Coronary artery (tissue), 2 donors: ENCODE measurements at regions not wholly inside any gene's neighbourhood (a gene's known extent, or its start where the extent isn't known, plus 50 kb on each side); places are given as distances from the start of the nearest gene placed in this dataset.

Source experiments
- DNase-seq: peaks from one replicate; pipeline ENCODE4 v3.0.0-alpha.2; 2017; ENCODE audit warnings: low spot score
- H3K27ac ChIP-seq, 2 donors: fragments of 200-600 bp; sonication (generic); one replicate each; pipeline ENCODE4 v1.5.1; 2016 to 2019
- H3K4me3 ChIP-seq: fragments of 200-600 bp; sonication (generic); 2 replicates; pipeline ENCODE4 v1.5.1; 2016; ENCODE audit warnings: mild to moderate bottlenecking, moderate library complexity
- CTCF ChIP-seq: fragments of 200-600 bp; sonication (generic); IDR thresholded peaks from one replicate; pipeline ENCODE4 v1.5.1; 2019; ENCODE audit warnings: antibody characterized with exemption

- TF ChIP-seq CTCF: no peak
- no peak overlapping the region for H3K27ac ChIP-seq
Measured at GRCh38 chrX:1725472-1725871, 110.6 kb downstream of the ASMT start.

DNA sequence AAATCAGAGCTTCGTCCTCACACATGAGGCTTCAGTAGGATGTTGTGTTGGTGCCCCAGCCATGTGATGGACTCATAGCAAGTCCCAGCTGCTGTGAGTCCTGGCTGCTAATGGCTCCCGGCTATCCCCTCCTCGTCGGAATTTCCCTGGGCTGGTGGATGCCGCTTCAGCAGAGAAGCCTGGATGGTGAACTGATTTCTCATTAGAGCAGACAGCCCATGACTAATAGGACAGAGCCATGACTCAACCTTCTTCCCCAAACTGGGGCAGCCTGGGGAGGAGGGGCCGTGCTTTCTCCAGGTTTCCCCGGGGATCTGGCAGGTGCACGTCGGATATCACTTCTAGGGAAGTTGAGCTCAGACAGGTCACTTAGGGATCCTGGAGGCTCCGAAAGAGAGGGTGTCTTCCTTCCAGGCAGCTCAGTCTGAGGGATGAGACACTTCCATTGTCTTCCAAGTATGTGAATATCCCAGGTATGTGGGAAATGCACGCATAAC, 112.7 kb downstream of the ASMT start:
- no peak overlapping the region for H3K4me3 ChIP-seq
- no peak for TF ChIP-seq CTCF
- no peak for DNase-seq
- H3K27ac ChIP-seq: no peak overlapping the region

More at GRCh38 chrX:1725472-1725871, 110.6 kb downstream of the ASMT start:
- DNase-seq: no peak
- H3K4me3 ChIP-seq: no peak overlapping the region

DNA sequence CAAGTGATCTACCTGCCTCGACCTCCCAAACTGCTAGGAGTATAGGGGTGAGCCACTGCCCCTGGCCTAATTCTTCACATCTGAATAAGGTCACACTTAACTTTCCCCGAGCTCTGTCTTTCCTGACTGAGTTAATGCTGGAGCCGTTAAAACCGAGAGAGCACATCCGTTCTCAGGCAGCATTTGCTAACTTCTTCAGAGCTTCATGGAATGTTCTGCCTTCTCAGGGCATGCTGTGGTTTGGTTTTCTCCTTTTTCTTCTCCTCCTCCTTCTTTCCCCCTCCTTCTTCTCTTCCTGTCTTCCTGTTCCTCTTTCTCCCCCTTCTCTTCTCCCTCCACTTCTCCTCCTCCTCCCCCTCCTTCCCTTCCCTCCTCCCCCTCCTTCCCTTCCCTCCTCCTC, 119.9 kb downstream of the ASMT start:
- no peak overlapping the region for H3K27ac ChIP-seq
- TF ChIP-seq CTCF: no peak
- H3K4me3 ChIP-seq: no peak overlapping the region
- DNase-seq: no peak

- Histone ChIP-seq H3K27ac (no peak overlapping the region), H3K4me3 (no peak overlapping the region)
- no peak for DNase-seq
- no peak for TF ChIP-seq CTCF
Measured at GRCh38 chrX:1741816-1742394, 127.0 kb downstream of the ASMT start.

GRCh38 chrX:1743105-1743504, 128.2 kb downstream of the ASMT start:
- Histone ChIP-seq H3K27ac (no peak overlapping the region), H3K4me3 (no peak overlapping the region)
- DNase-seq: no peak
- no peak for TF ChIP-seq CTCF

DNA sequence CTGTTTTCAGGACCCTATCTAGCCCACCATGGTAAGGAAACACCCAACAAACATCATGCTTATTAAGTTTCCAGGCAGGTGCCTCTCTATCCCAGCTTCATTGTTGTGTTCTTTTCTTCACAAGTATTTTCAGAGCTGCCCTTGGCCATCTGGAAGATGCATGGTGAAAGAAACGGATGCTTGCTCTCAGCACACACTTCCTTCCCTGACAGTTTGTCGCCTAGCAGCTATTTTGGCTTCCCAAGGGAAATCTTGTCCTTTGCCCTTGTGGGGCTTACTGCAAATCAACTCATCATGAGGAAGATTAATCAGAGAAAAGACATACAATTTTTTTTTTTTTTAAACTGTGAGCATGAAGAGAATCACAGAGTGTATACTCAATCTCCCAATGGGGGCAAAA, 128.8 kb downstream of the ASMT start:
- Histone ChIP-seq H3K4me3 (no peak overlapping the region), H3K27ac (no peak overlapping the region)
- TF ChIP-seq CTCF: no peak
- no peak for DNase-seq

- no peak overlapping the region for H3K27ac ChIP-seq
- no peak for TF ChIP-seq CTCF
- no peak for DNase-seq
- H3K4me3 ChIP-seq: no peak overlapping the region
Measured at GRCh38 chrX:1748408-1748807, 133.5 kb downstream of the ASMT start.
